Femur (tissue), 1 donor: ENCODE measurements at regions not wholly inside any gene's neighbourhood (a gene's known extent, or its start where the extent isn't known, plus 50 kb on each side); places are given as distances from the start of the nearest gene placed in this dataset.
"Not testable (repeated sequence)": the region's sequence is repeated elsewhere in the genome, so short reads cannot be mapped to it uniquely, and the experiment has no call there.

ENCODE experiments used
- DNase-seq: peaks from one replicate; pipeline ENCODE4 v3.0.0-alpha.2; 2017

GRCh38 chrX:13179586-13179985 lies 135.2 kb upstream of the FAM9C start:
- DNase-seq: no peak

- no peak for DNase-seq
Observed at GRCh38 chrX:13179100-13179499, 134.7 kb upstream of the FAM9C start.

DNA sequence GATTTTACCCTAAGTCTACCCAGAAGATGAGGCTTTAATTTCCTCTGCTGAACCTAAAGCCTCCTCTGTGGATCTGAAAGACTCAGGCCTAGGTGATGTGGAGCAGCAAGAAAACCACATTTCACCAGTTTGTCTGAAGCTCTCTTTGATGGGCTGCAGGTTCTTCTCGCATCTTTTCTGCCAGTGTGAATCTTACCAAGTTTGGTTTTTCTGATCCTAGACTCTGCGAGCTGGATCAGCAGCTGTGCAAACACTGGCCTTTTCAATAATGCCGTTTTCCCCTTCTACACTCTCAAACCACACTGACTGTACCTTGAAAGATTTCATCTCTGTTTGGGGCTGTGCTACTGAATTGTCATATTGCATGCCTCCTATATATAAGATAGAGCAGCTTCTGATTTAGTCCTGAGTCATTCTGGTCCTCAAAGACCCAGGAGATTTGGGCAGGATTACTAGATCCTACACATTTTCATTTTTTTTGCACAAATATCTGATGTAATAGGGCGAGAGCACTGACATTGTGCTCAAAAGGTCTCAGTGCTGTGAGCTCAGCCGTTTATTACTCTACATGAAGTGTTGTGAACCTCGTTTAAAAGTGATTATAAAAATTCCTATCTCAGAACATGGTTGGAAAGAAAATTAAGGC lies 133.6 kb upstream of the FAM9C start:
- no peak for DNase-seq

DNA sequence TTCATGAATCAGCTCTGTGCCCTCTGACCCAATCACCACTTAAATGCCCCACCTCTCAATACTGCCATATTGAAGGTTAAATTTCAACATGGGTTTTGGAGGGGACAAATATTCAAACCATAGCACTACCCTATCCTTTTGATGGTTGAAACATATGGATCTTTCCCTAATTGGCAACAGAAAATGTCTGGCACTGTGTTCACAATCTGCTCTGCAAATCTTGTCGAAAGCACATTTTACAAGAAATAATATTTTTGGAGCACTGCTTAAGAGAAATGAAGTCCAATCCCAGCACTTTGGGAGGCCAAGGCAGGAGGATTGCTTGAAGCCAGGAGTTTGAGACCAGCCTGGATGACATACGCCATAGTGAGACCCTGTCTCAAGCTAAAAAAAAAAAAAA lies 130.6 kb upstream of the FAM9C start:
- no peak for DNase-seq

GRCh38 chrX:13170966-13171558 lies 126.6 kb upstream of the FAM9C start:
- DNase-seq: no peak

GRCh38 chrX:13169684-13170083 lies 125.3 kb upstream of the FAM9C start:
- DNase-seq: no peak

DNA sequence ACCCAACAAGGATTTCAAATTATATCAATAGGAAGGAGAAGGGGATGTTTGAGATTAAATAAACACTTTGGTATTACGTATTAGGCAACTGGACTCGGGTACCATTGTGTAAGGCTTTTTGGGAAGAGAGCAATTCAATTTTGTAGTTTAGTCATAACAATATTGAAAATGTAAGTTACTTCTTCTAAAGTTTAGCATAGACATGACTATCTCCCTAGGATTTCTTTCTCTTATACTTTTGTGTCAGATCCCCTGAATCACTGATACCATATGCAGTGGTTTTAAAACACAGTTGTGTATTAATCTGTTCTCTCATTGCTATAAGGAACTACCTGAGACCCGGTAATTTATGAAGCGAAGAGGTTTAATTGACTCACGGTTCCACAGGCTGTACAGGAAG lies 123.8 kb upstream of the FAM9C start:
- no peak for DNase-seq

DNA sequence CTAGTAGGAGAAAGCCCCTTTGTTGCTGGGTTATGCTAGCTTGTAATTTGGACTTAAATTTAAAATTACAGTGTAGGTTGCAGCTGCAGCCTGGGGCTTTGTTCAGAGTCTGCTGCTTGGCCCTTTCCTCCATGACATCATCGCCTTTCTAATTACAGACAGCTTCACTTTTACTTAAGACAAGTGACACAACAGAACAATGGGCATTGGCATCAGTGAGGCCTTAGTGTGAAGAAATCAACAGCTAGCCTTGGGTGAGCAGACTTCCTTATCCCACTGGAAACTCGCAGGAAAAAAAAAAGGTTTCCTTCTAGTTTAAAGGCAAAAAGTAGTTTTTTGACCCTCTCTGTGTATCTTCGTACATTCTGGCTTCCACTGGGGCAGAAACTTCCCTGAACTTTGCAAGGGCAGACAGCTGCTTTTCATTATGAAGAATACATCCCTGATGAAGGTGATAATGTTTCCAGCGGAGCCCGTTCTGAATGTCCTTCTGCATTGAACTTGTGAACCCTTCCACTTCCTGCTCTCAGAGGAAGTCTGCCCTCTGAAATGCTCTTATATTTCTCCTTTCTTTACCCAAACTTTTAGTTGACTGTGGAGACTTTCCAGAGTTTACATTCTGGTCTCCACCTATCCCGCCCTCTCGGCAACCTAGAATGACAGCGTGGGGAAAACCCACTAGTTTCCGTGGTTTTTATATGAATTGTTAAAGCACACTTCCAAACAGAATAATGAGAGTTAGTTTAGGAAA lies 123.2 kb upstream of the FAM9C start:
- DNase-seq: peak; percentile 64

DNA sequence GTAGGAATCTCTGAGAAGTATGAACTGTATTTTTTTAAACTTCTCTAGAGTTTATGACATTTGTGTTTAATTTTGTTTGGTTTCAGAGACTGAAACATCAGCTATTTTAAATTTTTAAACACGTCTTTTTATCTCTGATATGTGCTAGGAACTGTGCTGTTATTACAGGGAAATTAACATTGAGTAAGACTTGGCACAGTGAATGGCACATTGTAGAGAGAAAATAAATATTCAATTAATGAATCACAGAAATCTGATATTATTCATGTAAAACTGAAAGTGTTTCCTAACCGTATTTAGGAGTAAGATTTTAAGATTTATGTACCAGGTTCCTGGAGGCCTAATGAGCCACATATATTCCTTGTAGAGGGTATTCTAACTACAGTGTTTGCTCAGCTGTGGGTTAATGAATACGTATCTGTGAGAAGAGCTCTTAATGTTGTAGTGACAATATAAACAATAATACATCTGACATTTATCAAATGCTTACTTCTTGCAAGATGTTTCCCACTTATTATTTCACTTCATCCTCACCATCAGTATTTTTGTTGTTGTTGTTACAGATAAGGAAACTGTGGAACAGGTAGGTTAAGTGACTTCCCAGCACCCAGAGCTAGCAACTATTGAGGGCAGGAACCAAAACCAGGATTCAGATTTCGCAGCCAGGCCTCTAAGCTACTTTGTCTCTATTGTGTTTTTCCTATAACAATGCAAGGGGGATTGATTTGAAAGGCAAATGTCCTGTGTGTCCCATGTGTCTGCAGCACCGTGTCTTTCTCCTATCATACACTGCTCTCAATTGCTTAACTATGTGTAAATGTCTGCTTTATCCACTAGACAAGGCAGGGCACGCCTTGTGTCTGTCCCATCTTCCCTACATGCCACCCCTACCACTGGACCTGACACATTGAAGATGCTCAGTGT lies 121.1 kb upstream of the FAM9C start:
- no peak for DNase-seq

DNA sequence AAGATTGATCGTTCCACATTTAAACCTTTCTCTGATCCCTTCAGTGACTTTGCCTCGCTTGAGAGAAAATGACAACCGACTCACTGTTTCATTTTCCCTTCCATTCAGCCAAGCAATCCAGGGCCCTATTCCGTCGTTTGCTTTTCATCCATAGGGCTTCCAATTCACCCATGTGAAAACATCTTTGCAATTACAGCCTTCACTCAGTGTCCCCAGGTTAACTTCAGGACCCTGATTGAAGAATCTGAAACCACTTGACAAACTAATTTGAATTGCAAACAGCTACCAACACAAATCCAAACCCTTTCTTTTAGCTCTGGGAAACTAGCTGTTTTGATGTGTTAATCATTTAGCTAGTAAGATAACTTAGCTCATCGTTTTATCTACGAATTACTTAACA lies 120.2 kb upstream of the FAM9C start:
- no peak for DNase-seq

GRCh38 chrX:13162772-13163410 lies 118.5 kb upstream of the FAM9C start:
- DNase-seq: no peak

- DNase-seq: no peak
Observed at GRCh38 chrX:13159886-13160285, 115.5 kb upstream of the FAM9C start.

DNA sequence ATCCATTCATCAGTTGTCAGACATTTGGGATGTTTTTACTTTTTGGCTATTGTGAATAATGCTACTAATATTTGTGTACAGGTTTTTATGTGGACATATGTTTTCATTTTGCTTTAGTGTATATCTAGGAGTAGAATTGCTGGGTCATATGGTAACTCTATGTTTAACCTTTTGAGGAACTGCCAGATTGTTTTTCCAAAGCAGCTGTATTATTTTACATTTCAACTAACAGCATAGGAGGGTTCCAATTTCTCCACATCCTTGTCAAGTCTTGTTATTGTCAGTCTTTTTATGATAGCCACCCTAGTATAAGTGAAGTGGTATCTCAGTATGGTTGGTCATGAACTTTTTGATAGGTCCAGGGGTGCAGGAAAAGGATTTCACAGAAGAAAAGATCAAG lies 114.5 kb upstream of the FAM9C start:
- DNase-seq: no peak

DNA sequence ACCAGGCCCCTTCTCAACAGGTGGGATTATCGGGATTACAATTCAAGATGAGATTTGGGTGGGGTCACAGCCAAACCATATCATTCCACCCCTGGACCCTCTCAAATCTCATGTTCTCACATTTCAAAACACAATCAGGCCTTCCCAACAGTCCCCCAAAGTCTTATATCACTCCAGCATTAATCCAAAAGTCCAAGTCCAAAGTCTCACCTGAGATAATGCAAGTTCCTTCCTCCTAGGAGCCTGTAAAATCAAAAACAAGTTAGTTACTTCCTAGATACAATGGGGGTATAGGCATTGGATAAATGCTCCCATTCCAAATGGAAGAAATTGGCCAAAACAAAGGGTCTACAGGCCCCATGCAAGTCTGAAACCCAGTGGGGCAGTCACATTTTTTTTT lies 111.1 kb upstream of the FAM9C start:
- DNase-seq: not testable (repeated sequence)

DNA sequence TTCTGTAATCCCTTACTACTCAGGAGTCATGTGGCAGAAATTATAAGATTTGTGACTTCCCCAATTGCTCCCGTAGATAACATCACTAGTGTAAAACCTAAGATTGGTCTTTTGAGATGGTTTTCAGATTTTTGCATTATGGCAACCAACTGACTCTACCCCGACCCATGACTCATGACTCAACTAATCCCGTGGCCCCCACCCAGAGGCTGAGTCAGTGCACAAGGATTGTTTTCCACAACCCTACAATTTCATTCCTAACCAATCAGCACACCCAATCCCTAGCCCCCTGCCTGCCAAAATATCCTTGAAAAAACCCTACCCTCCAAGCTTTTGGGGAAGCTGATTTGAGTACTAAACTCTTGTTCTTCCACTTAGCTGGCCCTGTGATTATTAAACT lies 109.4 kb upstream of the FAM9C start:
- DNase-seq: no peak

DNA sequence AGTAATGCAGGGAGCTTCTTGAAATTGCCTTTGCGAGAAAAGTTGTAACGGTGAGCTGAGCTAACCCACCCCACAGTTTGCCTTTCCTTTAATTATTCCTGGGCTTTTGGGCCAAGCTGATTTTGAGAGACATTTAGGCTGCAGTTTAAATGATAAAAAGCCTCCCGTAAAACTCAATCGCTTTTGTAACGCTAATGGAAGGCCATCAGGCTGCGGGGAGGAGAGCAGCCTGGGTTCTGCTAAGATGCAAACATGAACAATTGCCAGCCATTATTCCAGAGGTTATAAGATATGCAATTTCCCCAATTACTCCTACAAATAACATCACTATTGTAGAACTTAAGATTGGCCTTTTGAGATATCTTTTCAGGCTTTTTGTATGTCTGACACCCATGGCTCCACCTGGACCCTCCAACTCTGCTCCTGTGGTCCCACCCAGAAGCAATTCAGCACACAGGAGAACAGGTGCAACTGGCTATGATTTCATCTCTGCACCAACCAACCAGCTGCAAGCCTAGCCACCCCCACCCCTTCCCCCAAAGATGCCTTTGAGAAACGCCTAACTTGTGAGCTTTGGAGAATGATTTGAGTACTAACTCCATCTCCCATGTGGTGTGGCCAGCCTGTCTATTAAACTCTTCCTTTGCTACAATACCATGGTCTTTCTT lies 108.2 kb upstream of the FAM9C start:
- no peak for DNase-seq

DNA sequence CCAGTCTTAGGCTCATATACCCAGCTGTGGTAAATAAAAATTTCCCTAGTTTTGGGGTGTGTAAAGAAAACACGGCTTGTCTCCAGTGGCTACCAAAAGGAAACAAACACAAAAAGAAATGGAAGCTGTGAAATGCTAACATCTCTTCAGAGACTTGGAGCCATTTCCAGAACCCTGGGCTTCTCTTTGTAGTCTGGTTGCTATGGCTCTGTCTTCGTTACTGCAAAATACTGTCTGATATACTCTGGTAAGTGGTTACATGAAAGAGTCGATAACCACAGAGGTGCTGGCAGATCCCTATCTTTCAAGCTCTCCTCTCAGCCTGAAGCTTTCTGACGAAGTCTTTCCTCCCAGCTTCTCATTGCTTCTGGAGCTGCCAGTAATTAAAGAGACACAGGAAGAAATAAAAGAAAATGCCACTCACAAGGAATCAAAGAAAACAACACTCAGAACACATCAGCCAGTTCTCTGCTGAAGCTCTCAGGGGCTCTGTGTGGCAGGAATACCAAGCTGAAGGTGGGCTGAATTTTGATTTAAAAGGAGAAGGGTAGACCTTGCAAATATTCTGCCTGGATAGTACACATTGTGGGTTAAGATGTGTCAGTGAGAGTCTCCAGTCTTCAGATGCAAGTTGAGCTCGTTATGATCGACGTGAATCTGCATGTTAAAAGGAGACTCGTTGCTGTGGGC lies 107.6 kb upstream of the FAM9C start:
- peak; percentile 30 for DNase-seq

GRCh38 chrX:13149702-13150350 lies 105.4 kb upstream of the FAM9C start:
- DNase-seq: no peak

DNA sequence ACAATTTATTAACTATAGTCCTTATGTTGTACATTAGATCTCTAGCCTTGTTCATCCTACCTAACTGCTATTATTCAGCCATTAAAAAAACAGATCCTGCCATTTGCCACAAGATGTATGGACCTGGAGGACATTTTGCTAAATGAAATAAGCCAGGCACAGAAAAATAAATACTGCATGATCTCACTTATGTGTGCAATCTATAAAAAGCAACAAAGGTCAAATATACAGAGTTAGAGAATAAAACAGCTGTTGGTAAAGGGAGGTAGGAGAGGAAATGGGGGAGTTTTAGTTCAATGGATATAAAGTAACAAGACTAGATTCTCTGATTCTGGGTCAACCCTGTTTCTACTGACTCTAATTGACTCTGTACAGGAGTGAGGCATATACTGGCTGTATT lies 103.3 kb upstream of the FAM9C start:
- no peak for DNase-seq

DNA sequence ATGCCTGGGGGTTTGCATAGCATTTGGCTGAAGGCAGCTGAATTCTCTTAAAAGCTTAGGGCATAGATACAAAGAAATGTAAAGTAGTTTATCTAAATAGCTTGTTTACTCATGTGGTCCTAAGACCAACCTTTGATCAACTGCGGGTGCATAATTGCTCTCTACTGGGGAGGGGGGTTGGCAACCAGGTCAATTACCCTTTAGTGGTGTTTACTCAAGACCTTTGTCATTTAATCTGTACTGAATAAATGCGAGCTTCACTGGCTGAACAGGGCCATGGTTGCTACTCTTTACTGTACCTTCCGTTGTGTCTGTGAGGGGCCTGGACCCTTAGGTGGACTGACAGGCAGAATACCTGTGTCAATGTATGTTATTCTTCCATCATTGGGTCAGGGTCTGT lies 102.7 kb upstream of the FAM9C start:
- no peak for DNase-seq
